ENCODE measurements at regions not wholly inside any gene's neighbourhood (a gene's known extent, or its start where the extent isn't known, plus 50 kb on each side); places are given as distances from the start of the nearest gene placed in this dataset.

DNA sequence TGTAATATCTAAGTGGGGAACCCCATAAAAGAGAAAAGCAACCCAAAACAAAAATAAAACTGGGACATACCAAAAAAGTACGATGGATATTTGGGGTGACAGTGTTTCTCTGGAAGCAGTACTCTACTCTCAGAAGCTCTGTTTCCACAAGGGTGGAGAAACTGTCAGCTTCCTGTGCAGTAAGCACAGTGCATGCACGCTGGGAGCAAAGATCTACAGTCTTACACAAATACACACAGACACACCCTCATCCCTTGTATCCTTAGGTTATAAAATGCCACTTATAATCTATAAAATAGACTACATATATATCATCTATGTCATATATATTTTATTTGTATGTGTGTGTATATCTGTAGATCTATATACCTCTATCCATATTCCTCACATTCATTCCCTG lies 225.8 kb upstream of the SOX5 start:
- intact Hi-C loops (cut with DNase I) = no loop called here
- DNase-seq (no peak), FAIRE-seq (no peak)
- no peaks in the 10 kb centered on the region for H3K36me3 ChIP-seq (ENCODE audit: control insufficient read depth in 2 of 3, insufficient read depth in 3 of 3, low read length in 3 of 3)
- no peaks in the 10 kb centered on the region for H3K27me3 ChIP-seq (ENCODE audit: control insufficient read depth, insufficient read depth, low read length)
- H3K4me1 ChIP-seq (ENCODE audit: control insufficient read depth in 2 of 3, insufficient read depth in 2 of 3, low read depth in 1 of 3, low read length in 3 of 3) = no peaks in the 10 kb centered on the region
- TF ChIP-seq, protein P1, sequence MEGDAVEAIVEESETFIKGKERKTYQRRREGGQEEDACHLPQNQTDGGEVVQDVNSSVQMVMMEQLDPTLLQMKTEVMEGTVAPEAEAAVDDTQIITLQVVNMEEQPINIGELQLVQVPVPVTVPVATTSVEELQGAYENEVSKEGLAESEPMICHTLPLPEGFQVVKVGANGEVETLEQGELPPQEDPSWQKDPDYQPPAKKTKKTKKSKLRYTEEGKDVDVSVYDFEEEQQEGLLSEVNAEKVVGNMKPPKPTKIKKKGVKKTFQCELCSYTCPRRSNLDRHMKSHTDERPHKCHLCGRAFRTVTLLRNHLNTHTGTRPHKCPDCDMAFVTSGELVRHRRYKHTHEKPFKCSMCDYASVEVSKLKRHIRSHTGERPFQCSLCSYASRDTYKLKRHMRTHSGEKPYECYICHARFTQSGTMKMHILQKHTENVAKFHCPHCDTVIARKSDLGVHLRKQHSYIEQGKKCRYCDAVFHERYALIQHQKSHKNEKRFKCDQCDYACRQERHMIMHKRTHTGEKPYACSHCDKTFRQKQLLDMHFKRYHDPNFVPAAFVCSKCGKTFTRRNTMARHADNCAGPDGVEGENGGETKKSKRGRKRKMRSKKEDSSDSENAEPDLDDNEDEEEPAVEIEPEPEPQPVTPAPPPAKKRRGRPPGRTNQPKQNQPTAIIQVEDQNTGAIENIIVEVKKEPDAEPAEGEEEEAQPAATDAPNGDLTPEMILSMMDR (IDR thresholded peaks at IDR 0.05; ENCODE audit: borderline replicate concordance, extremely low read depth, insufficient read depth) = no peak
- no peak overlapping the region for H3K27ac ChIP-seq (ENCODE audit: low read depth in 2 of 2, low read length in 2 of 2)
- H3K9ac ChIP-seq (ENCODE audit: low read length in 3 of 3) = no peak overlapping the region
- no peaks in the 10 kb centered on the region for H3K9me3 ChIP-seq (ENCODE audit: control insufficient read depth in 2 of 3, insufficient read depth in 1 of 3, low read length in 3 of 3)
- no peak overlapping the region for H3K4me3 ChIP-seq (ENCODE audit: low read length in 3 of 3)

DNA sequence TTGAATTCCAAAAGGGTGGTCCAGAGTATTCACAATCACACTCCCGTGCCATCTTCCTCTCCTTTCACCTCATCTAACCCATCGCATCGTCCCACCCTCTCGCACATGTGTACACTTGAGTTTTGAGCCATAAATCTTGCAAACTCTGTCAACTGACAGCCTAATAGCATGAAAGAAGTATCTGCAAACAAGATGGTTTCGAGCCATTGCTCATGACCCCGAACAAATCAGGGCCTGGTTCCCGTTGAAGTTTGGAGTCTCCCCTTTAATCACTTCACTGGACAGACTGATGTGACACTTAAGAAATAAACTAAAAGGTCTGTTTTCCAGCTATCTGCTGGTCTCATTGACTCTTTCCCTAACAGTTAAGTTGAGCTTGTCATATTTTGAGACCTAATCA lies 223.6 kb upstream of the SOX5 start:
- Histone ChIP-seq H3K9ac (ENCODE audit: low read length in 3 of 3) (no peak overlapping the region), H3K4me3 (ENCODE audit: low read length in 3 of 3) (no peak overlapping the region), H3K27ac (ENCODE audit: low read depth in 2 of 2, low read length in 2 of 2) (no peak overlapping the region), H3K36me3 (ENCODE audit: control insufficient read depth in 2 of 3, insufficient read depth in 3 of 3, low read length in 3 of 3) (no peaks in the 10 kb centered on the region), H3K9me3 (ENCODE audit: control insufficient read depth in 2 of 3, insufficient read depth in 1 of 3, low read length in 3 of 3) (no peaks in the 10 kb centered on the region), H3K27me3 (ENCODE audit: control insufficient read depth, insufficient read depth, low read length) (no peaks in the 10 kb centered on the region), H3K4me1 (ENCODE audit: control insufficient read depth in 2 of 3, insufficient read depth in 2 of 3, low read depth in 1 of 3, low read length in 3 of 3) (no peaks in the 10 kb centered on the region)
- FAIRE-seq (no peak), DNase-seq (peak in 3 of 5 donors; percentile 34 to 52 (median 50))
- intact Hi-C loops (cut with DNase I) = no loop called here
- TF ChIP-seq, protein P1 (IDR thresholded peaks at IDR 0.05; ENCODE audit: borderline replicate concordance, extremely low read depth, insufficient read depth) = no peak

DNA sequence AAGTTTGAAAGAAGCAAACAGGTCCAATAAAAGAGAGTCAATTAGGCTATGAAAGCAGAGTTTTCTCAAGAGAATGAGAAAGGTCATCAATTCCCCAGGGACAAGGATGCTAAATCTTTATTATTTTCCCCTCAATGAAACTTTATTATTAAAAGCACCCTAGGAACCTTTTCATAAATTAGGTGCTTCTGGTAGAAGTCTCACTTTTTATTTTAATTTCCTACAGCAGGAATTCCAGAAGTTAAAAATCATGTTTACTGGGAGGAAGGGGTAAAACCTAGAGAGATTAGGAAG lies 223.2 kb upstream of the SOX5 start:
- H3K9ac ChIP-seq (ENCODE audit: low read length in 3 of 3) = no peak overlapping the region
- no peaks in the 10 kb centered on the region for H3K4me1 ChIP-seq (ENCODE audit: control insufficient read depth in 2 of 3, insufficient read depth in 2 of 3, low read depth in 1 of 3, low read length in 3 of 3)
- H3K4me3 ChIP-seq (ENCODE audit: low read length in 3 of 3) = no peak overlapping the region
- FAIRE-seq (no peak), DNase-seq (peak in 1 of 5 donors; percentile 2)
- intact Hi-C loops (cut with DNase I) = no loop called here
- TF ChIP-seq, protein P1 (IDR thresholded peaks at IDR 0.05; ENCODE audit: borderline replicate concordance, extremely low read depth, insufficient read depth) = no peak
- H3K27ac ChIP-seq (ENCODE audit: low read depth in 2 of 2, low read length in 2 of 2) = no peak overlapping the region
- no peaks in the 10 kb centered on the region for H3K27me3 ChIP-seq (ENCODE audit: control insufficient read depth, insufficient read depth, low read length)
- no peaks in the 10 kb centered on the region for H3K36me3 ChIP-seq (ENCODE audit: control insufficient read depth in 2 of 3, insufficient read depth in 3 of 3, low read length in 3 of 3)
- no peaks in the 10 kb centered on the region for H3K9me3 ChIP-seq (ENCODE audit: control insufficient read depth in 2 of 3, insufficient read depth in 1 of 3, low read length in 3 of 3)

DNA sequence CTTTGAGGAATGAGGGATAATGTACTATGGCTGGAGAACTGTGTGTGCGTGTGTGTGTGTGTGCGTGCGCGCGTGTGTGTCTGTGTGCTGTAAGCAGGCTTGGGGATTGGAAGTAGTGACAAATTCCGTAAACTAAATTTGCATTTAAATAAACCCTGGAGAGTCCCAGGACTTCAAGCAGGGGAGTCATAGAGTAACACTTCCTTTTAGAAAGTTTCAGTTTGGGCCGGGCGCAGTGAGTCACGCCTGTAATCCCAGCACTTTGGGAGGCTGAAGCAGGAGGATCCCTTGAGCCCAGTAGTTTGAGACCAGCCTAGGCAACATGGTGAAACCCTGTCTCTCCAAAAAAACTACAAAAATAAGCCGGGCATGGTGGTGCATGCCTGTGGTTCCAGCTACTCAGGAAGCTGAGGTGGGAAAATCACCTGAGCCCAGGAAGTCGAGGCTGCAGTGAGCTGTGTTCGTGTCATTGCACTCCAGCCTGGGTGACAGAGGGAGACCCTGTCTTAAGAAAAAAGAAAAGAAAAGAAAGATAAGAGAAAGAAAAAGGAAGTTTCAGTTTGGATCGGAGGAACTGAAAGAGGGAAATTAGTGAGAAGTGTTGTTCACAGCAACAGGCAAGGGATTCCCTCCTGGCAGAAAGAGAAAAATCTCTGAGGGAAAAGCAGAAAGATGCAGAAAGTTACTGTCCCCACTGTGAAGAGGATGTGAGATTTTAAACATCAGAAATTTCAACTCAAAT lies 222.7 kb upstream of the SOX5 start:
- DNase-seq (no peak), FAIRE-seq (no peak)
- TF ChIP-seq, protein P1 (IDR thresholded peaks at IDR 0.05; ENCODE audit: borderline replicate concordance, extremely low read depth, insufficient read depth) = no peak
- H3K27me3 ChIP-seq (ENCODE audit: control insufficient read depth, insufficient read depth, low read length) = no peaks in the 10 kb centered on the region
- no peak overlapping the region for H3K27ac ChIP-seq (ENCODE audit: low read depth in 2 of 2, low read length in 2 of 2)
- H3K9me3 ChIP-seq (ENCODE audit: control insufficient read depth in 2 of 3, insufficient read depth in 1 of 3, low read length in 3 of 3) = no peaks in the 10 kb centered on the region
- H3K9ac ChIP-seq (ENCODE audit: low read length in 3 of 3) = no peak overlapping the region
- intact Hi-C loops (cut with DNase I) = no loop called here
- no peaks in the 10 kb centered on the region for H3K4me1 ChIP-seq (ENCODE audit: control insufficient read depth in 2 of 3, insufficient read depth in 2 of 3, low read depth in 1 of 3, low read length in 3 of 3)
- no peaks in the 10 kb centered on the region for H3K36me3 ChIP-seq (ENCODE audit: control insufficient read depth in 2 of 3, insufficient read depth in 3 of 3, low read length in 3 of 3)
- H3K4me3 ChIP-seq (ENCODE audit: low read length in 3 of 3) = no peak overlapping the region

All from kidney (tissue), 13 donors.